IPS-NIHi7 (cell line): ENCODE measurements at regions not wholly inside any gene's neighbourhood (a gene's known extent, or its start where the extent isn't known, plus 50 kb on each side); places are given as distances from the start of the nearest gene placed in this dataset.
A peak's percentile ranks its signal among the peaks of the same experiment; 100 is the strongest.
"Not testable (repeated sequence)": the region's sequence is repeated elsewhere in the genome, so short reads cannot be mapped to it uniquely, and the experiment has no call there.

Experiments
- DNase-seq: peaks from one replicate; pipeline ENCODE4 v3.0.0; 2012; ENCODE audit warnings: mixed read lengths; ENCODE audit errors: extremely low spot score

DNA sequence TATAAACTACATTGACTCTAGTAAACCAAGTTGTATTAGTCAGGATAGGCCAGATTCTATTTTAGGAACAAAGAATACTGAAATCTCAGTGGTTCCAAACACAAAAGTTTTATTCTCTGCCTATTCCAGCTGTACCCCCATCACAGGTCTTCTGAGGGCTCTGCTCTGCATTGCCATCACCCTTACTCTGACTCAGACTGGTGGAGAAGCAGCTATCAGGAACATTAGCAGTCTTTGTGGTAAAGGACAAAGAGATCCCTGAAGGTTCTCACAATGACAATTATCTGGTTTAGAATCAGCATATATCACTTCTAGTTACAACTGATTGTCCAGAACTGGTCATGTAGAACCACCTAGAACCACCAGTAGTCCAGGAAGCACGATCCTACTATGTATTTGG lies 251.1 kb downstream of the GLUD2 start:
- DNase-seq: no peak

DNA sequence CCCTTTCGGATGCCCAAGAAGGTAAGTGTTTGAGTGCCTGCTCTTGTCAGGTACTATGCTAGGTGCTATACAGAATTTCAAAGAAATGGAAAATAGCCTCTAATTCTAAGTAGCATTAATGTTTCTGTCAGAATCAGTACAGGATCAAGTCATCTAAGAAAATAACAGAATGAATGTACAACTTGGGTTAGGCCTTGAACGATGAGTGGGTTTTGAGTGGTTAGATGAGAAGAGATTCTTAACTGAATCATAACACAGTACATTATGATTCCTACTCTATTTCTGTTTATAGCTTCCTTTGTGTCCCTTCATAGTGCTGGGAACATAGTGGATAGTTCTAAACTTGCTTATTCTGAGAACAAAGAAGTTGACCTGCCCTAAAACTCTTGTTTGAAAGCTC lies 253.9 kb downstream of the GLUD2 start:
- DNase-seq: no peak

- no peak for DNase-seq
Measured at GRCh38 chrX:121301822-121302221, 254.4 kb downstream of the GLUD2 start.

DNA sequence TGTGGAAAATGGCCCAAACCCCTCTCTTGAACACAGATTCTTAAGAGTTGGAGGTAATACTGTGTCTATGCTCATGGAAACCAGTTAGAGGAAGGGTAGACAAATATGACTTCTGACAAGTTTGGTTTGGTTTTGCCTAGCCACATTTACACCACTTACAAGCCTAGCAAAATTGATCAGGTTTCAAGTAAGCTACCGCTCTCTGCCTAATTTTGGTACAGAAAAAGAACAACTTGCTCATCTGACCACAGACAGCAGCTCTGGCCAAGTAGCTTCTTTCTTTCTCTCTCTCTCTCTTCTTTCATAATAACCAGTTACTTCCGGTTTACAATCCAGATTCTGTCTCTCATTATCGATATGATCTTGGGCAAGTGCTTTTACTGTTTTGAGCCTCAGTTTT lies 260.0 kb downstream of the GLUD2 start:
- no peak for DNase-seq

DNA sequence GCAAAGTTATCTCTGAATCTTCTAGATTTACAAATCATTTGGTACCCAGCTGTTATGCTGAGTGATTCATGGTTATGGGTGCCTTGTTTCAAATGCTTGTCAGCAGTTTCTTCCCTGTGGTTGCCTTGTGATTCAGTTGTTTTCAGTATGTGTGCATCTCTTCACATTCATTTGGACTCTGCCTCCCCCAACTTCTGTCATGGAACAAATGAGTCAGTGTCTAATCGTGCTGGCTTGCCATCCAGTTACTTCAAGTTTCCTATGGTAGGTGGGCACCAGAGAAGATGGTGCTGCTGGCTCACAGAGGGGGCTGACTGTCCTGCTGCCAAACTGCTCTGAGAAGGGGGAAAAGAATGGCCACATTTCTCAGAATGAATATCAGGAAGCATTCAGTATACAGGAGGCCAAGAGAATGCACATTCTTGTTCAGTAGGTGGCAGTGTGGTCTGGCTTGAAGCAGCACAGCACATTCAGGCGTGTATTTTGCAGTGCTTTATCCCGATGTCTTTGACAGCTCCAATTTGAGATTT lies 260.9 kb downstream of the GLUD2 start:
- DNase-seq: peak; percentile 58

DNA sequence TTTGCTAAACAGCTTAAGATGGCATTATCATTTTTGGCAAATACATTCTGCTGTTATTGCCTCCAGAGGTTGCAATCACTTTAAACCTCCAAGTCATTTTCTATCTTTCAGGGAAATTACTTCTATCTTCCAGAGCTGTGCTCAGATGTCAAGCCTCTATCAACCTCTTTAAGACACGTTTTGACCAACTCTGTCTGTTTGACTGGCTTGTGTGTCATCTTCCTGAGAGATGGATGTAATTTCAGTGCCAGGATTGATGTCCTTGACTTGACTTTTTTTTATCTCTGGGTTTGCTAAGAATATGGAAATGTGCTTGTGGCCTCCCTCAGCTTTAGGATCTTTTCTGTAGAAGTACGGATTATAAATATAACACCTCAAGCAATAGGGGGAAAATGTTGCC lies 263.4 kb downstream of the GLUD2 start:
- no peak for DNase-seq

GRCh38 chrX:121320441-121320840 lies 273.0 kb downstream of the GLUD2 start:
- no peak for DNase-seq

- no peak for DNase-seq
Measured at GRCh38 chrX:121322159-121322558, 274.7 kb downstream of the GLUD2 start.

DNA sequence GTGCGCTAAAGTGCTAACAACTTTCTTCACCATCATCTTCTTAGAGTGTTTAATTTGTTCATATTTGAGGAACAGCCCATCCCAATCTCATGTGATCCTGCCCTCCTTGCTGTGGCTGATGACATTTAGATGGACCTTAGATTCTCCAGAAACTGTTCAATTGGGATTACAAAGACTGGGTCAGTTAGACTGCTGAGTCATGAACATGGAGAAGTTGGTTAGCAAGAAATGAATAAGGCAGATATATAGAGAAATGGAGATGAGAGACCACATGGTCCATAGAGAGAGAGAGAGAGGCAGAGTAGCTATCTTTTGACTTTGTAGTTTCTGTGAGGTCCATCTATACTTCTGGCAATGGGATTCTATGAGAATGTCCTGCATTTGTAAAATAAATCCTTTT lies 275.9 kb downstream of the GLUD2 start:
- no peak for DNase-seq

DNA sequence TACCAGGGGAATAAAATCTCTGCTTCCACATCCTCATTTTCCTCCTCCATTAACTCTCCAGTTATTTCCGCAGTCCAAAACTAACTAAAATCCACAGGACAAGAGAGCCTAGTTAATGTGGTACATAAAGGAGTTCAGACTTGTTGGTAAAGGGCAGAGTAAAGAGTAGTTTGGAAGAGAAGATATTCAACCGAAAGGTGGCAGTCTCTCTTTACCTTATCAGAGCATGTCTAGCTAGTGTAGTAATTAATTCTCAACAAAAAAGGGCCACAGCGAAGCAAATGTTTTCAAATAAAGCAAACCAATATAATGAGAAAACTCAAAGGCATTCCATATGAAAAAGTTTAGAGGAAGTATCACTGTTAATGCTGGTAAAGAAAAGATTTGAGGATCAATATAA lies 286.5 kb downstream of the GLUD2 start:
- peak; percentile 13 for DNase-seq

- no peak for DNase-seq
Measured at GRCh38 chrX:121336831-121337421, 289.5 kb downstream of the GLUD2 start.

DNA sequence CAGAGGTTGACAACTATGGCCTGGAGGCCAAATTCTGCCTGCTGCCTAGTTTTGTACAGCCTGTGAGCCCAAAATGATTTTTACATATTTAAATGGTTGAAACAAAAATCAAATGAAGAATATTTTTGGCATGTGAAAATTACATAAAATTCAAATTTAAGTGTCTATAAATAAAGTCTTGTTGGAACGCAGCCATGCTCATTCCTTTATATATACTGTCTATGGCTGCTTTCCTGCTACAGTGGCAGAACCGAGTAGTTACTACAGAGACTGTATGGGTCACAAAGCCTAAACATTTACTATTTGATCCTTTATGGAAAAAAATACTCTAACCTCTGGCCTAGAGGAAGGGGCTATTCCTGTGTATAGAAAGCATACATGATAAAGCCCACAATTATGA lies 290.4 kb downstream of the GLUD2 start:
- DNase-seq: no peak

DNA sequence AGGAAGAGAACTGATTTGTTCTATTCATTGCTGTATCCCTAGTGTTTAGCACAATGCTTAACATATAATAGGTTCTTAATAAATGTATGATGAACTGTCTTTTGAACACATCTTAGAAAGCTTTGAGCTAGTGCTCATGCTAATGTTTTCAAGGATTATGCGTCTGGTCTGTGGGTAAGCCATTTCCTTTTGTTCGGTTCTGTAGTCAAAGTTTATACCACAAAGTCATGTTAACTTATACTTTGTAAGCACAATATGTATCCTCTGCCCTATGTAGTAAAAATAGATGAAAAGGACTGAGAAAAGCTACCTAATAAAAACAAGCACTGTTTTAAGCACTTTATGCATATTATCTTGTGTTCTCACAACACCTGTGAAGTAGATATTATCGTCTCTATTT lies 301.9 kb downstream of the GLUD2 start:
- no peak for DNase-seq

- no peak for DNase-seq
Measured at GRCh38 chrX:121356139-121356849, 308.9 kb downstream of the GLUD2 start.

DNA sequence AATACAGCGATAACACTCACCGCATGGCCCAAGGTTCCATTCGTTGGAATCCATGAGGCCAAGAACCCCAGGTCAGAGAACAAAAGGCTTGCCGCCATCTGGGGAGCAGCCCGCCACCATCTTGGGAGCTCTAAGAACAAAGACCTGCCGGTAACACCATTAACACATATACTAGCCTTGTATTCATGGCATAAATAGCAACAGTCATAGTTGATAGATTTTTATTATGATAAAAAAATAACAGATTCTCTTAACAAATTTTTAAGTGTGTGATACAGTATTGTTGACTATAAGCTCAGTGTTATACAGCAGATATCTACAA lies 309.4 kb downstream of the GLUD2 start:
- DNase-seq: no peak

- no peak for DNase-seq
Measured at GRCh38 chrX:121360280-121360679, 312.9 kb downstream of the GLUD2 start.

DNA sequence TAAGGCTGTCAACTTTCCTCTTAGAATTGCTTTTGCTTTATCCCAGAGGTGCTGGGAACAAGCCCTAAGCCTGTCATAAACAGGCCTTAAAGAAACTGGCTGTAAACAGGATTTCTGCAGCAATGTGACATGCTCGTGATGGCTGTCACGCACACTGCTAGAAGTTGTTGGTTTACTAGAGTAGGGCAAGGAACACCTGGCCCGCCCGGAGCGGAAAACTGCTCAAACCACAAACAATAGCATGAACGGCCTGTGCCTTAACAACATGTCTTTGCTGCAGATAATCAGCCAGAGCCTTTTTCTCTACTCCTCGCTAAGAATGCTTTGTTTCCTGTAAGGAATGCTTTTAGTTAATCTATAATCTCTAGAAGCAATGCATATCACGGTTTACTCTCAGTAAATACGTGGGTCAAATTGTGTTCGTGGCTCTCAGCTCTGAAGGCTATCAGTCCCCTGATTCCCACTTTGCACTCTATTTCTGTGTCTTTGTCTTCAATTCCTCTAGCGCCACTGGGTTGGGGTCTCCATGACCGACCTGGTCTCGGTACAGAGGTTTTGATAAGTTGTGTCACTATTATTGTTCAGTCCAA lies 318.3 kb downstream of the GLUD2 start:
- no peak for DNase-seq

DNA sequence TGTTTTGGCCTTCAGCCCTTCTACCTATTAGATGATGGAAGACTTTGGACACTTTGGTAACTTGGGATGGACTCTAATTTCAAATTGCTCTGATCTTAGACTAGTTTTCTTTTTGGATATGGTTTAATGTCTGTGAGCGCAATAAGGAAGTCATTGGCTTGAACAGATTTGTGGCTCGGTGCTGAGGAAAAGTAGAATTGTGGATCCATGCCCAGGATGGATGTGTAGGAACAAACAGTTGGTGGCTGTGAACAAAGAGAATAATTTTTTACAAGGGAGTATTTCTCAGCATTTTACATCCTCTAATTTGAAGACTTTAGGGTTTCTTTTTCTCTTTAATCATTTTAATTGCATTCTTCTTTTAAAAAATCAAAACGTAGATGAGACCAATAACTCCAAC lies 327.1 kb downstream of the GLUD2 start:
- no peak for DNase-seq

- not testable (repeated sequence) for DNase-seq
Measured at GRCh38 chrX:121381915-121382314, 334.5 kb downstream of the GLUD2 start.

- DNase-seq: no peak
Measured at GRCh38 chrX:121389976-121390714, 342.7 kb downstream of the GLUD2 start.

DNA sequence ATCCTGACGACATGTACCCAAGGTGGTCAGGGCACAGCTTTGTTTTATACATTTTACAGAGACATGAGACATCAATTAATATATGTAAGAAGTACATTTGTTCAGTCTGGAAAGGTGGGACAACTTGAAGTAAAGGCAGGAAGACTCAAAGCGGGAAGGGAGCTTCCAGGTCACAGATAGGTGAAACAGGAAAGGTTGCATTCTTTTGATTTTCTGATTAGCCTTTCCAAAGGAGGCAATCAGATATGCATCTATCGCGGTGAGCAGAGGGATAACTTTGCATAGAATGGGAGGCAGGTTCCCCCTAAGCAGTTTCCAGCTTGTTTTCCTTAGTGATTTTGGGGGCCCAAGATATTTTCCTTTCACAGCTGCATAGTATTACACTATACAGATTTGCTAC lies 358.4 kb downstream of the GLUD2 start:
- DNase-seq: no peak

DNA sequence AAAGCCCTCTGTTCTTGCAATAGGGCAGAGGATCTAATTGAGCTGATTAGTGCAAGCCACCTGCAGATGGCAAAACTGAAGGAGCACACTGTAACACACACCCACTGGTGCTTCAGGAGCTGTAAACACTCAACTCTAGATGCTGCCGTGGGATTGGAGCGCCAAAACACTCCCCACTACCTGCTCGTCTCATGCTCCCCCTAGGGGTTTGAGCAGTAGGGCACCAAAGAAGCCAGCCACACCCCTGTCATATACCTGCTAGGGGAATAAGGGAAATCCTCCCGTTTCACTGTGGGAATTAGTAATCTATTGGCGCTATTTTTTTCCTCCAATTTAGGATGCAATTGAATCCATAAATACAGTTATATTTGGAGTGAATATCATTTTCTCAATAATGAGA lies 360.2 kb downstream of the GLUD2 start:
- peak; percentile 18 for DNase-seq

DNA sequence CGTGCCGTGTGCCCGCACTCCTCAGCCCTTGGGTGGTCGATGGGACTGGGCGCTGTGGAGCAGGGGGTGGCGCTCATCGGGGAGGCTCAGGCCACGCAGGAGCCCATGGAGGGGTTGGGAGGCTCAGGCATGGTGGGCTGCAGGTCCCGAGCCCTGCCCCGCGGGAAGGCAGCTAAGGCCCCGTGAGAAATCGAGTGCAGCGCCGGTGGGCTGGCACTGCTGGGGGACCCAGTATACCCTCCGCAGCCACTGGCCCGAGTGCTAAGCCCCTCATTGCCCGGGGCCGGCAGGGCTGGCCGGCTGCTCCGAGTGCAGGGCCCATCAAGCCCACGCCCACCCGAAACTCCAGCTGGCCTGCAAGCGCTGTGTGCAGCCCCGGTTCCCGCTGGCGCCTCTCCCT lies 384.1 kb downstream of the GLUD2 start:
- DNase-seq: not testable (repeated sequence)
